ENCODE measurements at regions not wholly inside any gene's neighbourhood (a gene's known extent, or its start where the extent isn't known, plus 50 kb on each side); places are given as distances from the start of the nearest gene placed in this dataset.

DNA sequence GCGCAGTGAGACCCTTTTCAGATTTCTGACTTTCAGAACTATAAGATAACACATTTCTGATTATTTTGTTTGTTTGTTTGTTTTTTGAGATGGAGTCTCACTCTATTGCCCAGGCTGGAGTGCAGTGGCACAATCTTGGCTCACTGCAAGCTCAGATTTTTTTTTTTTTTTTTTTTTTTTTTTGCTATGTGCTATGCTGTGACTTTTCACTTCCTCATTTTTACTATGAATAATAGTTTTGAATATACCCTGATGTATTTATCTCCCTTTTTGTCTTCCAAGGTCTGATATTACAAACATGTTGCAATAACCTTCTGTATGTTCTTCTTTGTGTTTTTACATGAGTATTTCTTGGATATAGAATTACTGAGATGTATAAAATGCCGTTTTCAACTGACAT is 658.7 kb upstream of the SEL1L start:
- TF ChIP-seq, protein P1, sequence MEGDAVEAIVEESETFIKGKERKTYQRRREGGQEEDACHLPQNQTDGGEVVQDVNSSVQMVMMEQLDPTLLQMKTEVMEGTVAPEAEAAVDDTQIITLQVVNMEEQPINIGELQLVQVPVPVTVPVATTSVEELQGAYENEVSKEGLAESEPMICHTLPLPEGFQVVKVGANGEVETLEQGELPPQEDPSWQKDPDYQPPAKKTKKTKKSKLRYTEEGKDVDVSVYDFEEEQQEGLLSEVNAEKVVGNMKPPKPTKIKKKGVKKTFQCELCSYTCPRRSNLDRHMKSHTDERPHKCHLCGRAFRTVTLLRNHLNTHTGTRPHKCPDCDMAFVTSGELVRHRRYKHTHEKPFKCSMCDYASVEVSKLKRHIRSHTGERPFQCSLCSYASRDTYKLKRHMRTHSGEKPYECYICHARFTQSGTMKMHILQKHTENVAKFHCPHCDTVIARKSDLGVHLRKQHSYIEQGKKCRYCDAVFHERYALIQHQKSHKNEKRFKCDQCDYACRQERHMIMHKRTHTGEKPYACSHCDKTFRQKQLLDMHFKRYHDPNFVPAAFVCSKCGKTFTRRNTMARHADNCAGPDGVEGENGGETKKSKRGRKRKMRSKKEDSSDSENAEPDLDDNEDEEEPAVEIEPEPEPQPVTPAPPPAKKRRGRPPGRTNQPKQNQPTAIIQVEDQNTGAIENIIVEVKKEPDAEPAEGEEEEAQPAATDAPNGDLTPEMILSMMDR (IDR thresholded peaks at IDR 0.05; ENCODE audit: insufficient read depth, low read length): no peak
- TF ChIP-seq POLR2AphosphoS5 (IDR thresholded peaks at IDR 0.05; ENCODE audit: low read depth): no peak
